ENCODE measurements at regions not wholly inside any gene's neighbourhood (a gene's known extent, or its start where the extent isn't known, plus 50 kb on each side); places are given as distances from the start of the nearest gene placed in this dataset.

DNA sequence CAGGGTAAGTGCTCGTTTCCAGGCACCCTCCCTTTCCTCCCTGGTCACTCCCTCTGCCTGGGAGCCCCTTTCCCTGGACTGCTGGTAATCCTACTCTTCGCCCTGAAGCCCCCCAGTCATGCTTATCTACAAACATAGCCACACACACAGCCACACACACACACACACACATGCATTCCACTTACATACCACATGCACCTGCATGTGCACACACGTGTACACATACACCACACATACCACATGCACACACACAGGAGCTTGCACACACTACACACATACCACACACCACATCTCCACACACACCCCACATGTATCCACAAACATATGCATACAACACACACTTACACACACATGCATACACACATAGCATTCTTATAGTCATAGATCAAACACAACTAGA is 358.5 kb downstream of the GADD45G start:
- Histone ChIP-seq H3K36me3 (no peaks in the 10 kb centered on the region), H3K9me3 (no peaks in the 10 kb centered on the region), H3K4me3 (no peak overlapping the region), H3K27ac (no peak overlapping the region), H3K4me1 (no peaks in the 10 kb centered on the region), H3K27me3 (no peaks in the 10 kb centered on the region)
- intact Hi-C loops (cut with DNase I; ENCODE audit: low total_unique reads), result no loop called here
- no peak for DNase-seq (ENCODE audit: low spot score in 2 of 2)
- TF ChIP-seq POLR2AphosphoS5 (IDR thresholded peaks at IDR 0.05) (no peak), POLR2A (IDR thresholded peaks at IDR 0.05) (no peak)
- TF ChIP-seq, protein P1, sequence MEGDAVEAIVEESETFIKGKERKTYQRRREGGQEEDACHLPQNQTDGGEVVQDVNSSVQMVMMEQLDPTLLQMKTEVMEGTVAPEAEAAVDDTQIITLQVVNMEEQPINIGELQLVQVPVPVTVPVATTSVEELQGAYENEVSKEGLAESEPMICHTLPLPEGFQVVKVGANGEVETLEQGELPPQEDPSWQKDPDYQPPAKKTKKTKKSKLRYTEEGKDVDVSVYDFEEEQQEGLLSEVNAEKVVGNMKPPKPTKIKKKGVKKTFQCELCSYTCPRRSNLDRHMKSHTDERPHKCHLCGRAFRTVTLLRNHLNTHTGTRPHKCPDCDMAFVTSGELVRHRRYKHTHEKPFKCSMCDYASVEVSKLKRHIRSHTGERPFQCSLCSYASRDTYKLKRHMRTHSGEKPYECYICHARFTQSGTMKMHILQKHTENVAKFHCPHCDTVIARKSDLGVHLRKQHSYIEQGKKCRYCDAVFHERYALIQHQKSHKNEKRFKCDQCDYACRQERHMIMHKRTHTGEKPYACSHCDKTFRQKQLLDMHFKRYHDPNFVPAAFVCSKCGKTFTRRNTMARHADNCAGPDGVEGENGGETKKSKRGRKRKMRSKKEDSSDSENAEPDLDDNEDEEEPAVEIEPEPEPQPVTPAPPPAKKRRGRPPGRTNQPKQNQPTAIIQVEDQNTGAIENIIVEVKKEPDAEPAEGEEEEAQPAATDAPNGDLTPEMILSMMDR (IDR thresholded peaks at IDR 0.05), result no peak

DNA sequence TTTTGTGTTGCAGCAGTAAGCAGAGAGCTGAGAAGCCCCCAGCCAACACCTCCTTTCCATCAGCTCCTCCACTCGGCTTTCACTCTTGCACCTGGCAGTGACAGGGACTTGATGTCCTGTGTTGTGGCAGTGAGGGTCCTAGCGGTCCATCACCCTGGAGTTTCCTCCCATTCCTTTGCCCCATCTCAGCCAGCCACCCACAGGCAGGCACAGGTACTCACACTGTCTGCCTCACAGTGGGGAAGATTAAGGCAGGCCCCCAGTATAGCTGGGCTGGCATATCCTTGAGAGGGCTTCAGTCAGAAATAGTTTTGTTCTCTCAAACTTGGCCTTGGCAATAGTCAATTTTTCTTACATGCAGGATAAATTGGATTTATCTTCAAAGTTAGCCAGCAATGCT is 362.7 kb downstream of the GADD45G start:
- no peaks in the 10 kb centered on the region for H3K4me1 ChIP-seq
- H3K4me3 ChIP-seq, result no peak overlapping the region
- H3K36me3 ChIP-seq, result no peaks in the 10 kb centered on the region
- no peak for TF ChIP-seq POLR2AphosphoS5 (IDR thresholded peaks at IDR 0.05)
- TF ChIP-seq, protein P1 (IDR thresholded peaks at IDR 0.05), result no peak
- TF ChIP-seq POLR2A (IDR thresholded peaks at IDR 0.05), result no peak
- DNase-seq (ENCODE audit: low spot score in 2 of 2), result no peak
- intact Hi-C loops (cut with DNase I; ENCODE audit: low total_unique reads), result no loop called here
- H3K27ac ChIP-seq, result no peak overlapping the region
- no peaks in the 10 kb centered on the region for H3K9me3 ChIP-seq
- no peaks in the 10 kb centered on the region for H3K27me3 ChIP-seq

DNA sequence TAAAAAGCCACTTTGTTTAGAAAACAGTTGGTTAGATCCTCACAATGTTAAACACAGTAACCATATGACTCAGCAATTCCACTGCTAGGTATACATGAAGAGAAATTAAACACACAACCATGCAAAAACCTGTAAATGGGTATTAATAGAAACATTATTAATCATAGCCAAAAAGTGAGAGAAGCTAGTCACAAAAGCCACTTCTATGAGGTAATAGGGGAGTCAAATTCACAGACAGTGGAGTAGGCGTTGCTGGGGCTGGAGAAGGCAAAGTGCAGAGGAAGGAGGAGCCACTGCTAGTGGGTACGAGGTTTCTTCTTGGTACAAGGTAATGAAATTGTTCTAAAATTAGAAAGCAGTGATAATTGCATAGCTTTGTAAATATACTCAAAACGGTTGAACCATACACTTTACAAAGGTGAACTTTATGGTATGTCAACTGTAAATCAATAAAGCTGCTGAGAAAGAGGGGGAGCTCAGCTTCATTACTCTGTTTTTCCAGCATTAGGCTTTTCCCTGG is 364.4 kb downstream of the GADD45G start:
- Histone ChIP-seq H3K36me3 (no peaks in the 10 kb centered on the region), H3K9me3 (no peaks in the 10 kb centered on the region), H3K4me3 (no peak overlapping the region), H3K4me1 (no peaks in the 10 kb centered on the region), H3K27ac (no peak overlapping the region), H3K27me3 (no peaks in the 10 kb centered on the region)
- TF ChIP-seq, protein P1 (IDR thresholded peaks at IDR 0.05), result no peak
- no peak for TF ChIP-seq POLR2AphosphoS5 (IDR thresholded peaks at IDR 0.05)
- TF ChIP-seq POLR2A (IDR thresholded peaks at IDR 0.05), result no peak
- DNase-seq (ENCODE audit: low spot score in 2 of 2), result no peak
- intact Hi-C loops (cut with DNase I; ENCODE audit: low total_unique reads), result no loop called here

DNA sequence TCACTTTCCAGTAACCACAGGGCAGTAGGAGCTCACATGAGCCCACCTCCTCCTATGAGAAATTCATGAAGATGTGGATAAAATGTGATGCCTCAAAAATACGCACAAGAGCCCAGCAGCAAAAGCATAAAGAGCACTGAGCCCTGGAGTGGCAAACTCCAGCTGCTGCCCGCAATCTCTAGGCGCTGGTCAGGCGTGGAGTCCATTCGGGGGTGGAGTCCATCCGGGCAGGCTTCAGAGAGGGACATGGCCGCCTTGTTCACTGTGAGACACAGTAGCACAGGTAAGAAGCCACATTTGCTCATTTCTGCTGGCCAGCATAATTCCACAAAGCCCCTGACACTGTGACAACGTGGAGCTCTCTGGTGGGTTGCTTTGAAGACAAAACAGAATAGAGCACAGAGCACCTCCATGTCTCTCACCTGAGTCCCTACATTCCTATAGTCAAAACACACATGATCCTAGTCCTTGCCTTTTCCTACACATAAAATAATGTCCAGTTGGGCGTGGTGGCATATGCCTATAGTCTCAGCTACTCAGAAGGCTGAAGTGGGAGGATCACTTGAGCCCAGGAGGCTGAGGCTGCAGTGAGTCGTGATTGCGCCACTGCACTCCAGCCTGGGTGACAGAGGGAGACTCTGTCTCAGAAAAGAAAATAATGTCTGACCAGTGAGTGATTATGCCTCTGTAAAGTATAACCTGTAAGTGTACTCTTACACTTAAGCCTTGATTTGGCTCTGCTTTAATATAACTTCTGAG is 365.2 kb downstream of the GADD45G start:
- Histone ChIP-seq H3K36me3 (no peaks in the 10 kb centered on the region), H3K4me1 (no peaks in the 10 kb centered on the region), H3K27ac (no peak overlapping the region), H3K4me3 (no peak overlapping the region), H3K9me3 (no peaks in the 10 kb centered on the region), H3K27me3 (no peaks in the 10 kb centered on the region)
- DNase-seq (ENCODE audit: low spot score in 2 of 2), result no peak
- TF ChIP-seq, protein P1 (IDR thresholded peaks at IDR 0.05), result no peak
- no peak for TF ChIP-seq POLR2AphosphoS5 (IDR thresholded peaks at IDR 0.05)
- no peak for TF ChIP-seq POLR2A (IDR thresholded peaks at IDR 0.05)
- intact Hi-C loops (cut with DNase I; ENCODE audit: low total_unique reads), result no loop called here

DNA sequence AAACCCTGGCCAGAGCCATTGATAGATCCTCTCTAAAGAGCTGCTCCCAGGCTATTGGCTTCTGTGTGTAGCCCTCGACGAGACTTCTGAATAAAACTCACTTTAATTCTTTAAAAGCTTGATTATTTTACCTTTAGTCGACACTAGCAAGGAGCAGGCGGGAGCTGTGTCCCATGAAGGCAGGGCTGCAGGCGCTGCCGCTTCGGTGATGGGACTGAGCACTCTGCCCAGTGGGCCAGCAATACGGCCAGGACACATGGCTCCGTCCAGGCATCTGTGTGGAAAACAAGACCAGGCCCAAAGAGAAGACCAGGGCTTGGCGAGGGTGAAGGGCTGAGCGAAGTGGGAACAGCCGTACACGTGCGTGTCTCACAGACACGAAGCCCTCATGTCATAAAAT is 365.9 kb downstream of the GADD45G start:
- Histone ChIP-seq H3K36me3 (no peaks in the 10 kb centered on the region), H3K27ac (no peak overlapping the region), H3K4me3 (no peak overlapping the region), H3K9me3 (no peaks in the 10 kb centered on the region), H3K4me1 (no peaks in the 10 kb centered on the region), H3K27me3 (no peaks in the 10 kb centered on the region)
- DNase-seq (ENCODE audit: low spot score in 2 of 2), result no peak
- TF ChIP-seq POLR2A (IDR thresholded peaks at IDR 0.05), result no peak
- TF ChIP-seq, protein P1 (IDR thresholded peaks at IDR 0.05), result no peak
- no peak for TF ChIP-seq POLR2AphosphoS5 (IDR thresholded peaks at IDR 0.05)
- intact Hi-C loops (cut with DNase I; ENCODE audit: low total_unique reads), result no loop called here

Data from breast epithelium (tissue), 4 donors.